Mucosa of gallbladder (tissue), 1 donor: ENCODE measurements at regions not wholly inside any gene's neighbourhood (a gene's known extent, or its start where the extent isn't known, plus 50 kb on each side); places are given as distances from the start of the nearest gene placed in this dataset.

ENCODE experiments used
- DNase-seq: peaks from one replicate; pipeline ENCODE4 v3.0.0-alpha.2; 2020; ENCODE audit warnings: low spot score
- donor health status: DM: no; HTN: no; CAD: no.

DNA sequence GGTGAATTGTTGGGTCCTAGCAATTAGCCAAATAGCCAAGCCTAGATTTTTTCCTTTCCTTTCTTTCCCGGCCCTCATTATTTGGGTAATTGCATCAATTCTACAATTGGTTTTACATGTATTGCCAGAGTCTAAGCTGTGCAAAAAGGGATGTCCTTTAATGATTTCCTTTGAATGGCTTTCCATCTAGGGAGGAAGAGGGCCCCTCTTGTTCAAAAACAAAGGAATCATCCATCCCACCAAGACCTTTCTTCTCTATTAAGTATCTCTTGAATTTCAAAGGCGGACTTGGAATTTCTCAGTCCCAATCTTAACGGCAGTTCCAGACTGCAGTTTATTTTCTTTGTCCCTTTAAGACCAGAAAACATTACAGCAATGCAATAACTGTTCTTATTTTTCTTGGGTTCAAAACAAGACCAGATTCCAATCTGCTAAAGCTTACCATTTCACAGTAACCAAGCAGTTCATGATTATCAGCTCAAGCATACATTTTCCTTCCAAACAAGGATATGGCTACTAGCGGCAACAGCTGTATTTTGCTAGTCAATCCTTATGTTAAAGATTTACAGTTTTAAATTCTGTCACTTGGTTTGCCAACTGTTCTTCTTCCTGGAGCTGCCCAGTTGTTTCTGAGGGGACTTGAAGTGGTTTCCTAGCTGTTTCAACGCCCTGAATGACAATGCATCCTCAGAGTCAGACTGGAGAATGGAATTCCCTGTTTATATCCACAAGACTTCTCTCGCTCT, 91.4 kb upstream of the LRIG1 start:
- DNase-seq, result no peak

DNA sequence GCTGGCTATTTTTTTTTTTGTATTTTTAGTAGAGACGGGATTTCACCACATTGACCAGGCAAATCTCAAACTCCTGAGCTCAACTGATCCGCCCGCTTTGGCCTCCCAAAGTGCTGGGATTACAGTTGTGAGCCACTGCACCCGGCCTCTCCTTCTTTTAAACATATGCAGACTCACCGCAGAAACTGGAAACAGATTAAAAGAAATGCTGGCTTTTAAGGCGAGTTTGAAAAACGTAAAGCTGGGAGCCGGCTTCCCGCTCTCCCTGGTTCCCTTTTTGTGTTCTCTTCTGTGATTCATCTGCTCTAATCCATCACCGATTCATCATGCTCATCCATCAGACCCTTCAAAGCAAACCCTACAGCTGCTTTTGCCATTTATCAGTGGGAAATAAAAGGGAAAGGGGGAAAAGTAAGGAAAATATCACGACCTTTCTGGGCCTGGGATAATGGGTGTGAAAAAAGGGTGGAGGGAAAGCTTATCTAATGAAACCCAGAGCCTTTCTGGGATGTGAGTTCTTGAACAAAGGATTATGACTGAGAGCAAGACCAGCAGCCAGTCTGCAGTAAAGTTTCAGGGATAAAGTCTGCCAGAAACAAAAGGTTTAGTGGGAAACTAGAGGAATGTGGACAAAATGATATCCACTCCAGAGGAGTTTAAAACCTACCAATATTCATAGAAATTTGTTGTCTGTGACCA, 92.3 kb upstream of the LRIG1 start:
- DNase-seq, result no peak

DNA sequence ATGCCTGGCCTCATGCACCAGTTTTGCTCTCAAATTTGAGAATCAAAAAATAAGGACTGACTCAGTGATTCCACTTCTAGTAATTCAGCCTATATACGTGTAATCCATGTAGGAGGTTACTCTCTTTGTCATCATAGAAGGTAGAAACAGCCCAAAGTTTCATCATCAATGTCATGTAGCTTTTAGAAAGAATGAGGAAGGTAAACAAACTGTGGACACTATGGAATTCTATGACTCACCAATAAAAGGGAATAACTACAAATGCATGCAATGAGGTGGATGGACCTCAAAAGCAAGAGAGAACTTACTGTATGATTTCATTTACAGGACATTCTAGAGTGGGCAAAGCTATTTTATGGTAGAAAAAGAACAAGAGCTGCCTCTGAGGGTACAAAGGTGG, 93.2 kb upstream of the LRIG1 start:
- no peak for DNase-seq

DNA sequence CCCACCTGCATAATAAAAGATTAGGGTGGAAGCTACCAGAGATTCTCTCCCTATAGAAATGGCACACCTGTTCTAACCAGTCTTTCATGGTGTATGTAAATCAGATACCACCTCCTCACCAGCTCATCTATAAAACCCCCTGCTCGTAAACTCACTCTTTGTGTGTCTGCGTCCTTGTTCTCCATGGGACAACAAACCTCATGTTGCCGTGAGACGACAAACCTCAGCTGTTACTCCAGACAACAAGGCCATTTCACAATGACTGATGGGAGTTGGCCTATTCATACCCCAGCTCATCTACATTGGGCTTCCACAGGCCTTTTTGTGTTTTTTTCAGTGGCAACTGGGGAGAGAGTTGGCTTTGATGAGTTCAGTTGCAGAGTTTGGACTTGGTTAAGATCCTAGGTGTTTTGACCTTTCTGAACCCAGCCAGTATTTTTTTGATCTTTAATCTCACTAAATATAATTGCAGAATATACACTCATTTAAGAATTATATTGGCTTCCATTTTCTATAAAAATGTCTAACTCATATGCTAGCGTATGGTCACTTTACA, 96.6 kb upstream of the LRIG1 start:
- no peak for DNase-seq

DNA sequence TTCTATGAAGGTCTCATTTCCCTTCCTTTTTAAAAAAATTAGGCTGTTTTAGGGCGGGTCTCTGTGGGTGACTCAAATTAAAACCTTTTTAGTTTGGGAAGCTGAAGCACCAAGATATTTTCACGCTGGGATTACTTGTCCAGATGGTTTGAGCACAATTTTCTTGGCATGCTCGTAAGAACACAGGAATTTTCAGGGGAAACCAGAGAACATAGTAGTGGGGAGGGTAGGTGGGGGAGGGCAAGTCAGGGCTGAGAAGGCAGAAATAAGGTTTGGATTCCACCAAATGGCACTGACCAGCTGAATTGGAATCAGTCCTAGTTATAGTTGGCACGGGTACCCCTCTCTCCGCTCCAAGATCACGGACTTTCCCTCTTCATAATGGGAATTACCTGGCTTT, 97.3 kb upstream of the LRIG1 start:
- no peak for DNase-seq

DNA sequence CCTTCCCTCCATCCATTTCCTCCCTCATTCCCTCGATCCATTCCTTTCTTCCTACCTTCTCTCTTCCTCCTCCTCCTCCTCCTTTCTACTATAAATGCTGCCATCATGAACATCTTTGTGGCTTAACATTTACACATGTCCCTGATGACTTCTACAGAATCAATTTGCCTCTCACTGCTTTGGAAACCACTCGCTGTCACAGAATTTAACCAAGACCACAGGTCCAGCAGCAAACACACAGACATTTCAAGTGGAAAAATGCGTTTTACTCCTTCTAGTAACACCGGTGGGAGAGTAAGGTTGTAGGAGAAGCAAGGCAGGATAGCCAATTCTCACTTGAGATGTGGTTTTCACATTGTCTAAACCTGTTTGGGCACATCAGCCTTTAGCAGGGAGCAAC, 101.4 kb upstream of the LRIG1 start:
- DNase-seq, result no peak

DNA sequence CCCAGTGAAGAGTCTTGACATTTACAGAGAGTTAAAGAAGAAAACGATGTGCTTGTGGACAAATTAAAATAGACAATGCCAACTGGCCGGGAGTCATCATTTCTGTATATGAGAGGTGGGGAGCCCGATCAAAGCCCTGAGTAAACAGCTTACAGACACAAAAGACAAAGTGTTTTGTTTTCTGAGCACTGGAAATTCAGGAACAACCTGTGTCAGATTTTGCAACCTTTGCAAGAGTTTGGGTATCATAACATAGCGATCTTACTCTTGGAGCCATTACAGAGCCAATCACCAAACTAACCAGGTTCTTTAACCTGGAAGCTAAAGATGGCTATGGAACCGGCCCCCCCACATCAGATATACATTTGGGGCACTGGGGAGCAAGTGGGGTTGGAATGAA, 101.9 kb upstream of the LRIG1 start:
- DNase-seq, result no peak

DNA sequence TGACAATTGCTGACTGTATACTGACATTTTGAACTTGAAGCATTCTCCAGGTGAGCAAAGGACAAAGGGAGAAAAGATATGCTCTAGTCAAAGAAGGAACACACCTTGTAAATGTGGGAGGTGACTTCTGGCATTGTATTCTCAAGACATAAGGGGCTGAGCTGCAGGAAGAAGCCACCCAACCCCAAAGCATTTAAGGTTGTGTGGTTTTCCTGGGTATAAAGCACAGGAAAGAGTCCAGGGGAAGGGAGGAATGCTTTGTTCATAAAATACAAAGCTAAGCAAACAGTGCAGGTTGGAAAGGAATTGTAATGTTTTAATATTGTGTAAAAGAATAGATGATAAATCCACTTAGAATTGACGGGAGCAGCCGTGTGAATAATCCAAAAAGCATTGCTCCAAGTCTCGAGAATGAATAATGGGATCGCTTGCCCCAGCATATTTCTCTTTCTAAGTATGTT, 102.4 kb upstream of the LRIG1 start:
- DNase-seq, result no peak

DNA sequence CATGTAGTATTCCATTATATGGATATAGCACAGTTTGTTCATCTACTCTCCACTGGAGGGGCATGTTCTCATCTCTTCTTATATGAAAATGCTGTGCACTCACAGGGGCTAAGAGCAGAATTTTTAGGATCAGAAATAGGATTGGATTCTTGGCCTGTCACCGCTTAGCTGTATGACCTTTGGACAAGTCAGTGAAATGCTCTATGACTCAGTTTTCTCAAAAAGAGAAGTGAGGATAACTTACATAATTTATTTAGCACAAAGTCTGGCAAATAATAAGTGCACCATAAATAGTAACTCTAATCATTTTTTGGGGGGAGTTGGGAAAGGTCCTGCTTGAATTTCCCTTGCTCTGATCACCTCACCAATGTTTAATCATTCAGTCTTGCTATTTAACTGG, 103.7 kb upstream of the LRIG1 start:
- no peak for DNase-seq

DNA sequence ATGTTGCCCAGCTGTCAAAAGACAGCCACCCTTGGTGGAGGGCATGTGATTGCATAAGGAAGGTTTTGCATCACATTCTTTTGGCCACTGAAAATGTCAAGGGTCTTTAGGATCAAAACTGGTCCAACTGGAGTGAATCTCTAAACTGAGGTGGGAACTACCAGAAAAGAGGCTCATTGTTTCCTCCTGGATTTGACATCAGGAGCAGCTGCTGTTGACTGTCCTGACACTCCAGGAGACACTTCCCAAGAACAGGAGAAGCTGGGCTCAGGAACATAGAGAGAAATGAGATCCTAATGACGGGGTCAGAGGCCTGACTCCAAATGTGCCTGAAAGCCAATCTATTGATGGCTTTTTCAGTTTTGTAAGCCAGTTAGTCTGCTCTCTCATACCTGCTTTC, 105.3 kb upstream of the LRIG1 start:
- no peak for DNase-seq

DNA sequence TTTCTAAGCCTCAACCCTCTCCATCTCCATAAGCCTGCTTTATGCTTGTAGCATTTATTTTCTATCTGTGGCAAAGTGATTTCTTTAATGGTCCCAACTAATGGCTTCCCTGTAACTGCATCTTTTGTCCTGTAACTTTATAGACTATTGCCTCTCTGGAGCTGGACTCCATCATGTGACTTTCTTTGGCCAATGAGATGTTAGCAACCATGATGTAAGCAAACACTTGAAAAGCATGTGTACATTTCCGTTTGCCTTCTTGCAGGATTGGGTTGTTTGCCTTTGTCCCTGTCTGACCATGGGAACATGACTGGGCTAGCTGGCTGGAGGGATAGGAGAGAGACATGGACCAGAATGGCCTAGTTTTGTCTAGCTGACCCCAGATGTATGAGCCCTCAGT, 106.0 kb upstream of the LRIG1 start:
- no peak for DNase-seq

DNA sequence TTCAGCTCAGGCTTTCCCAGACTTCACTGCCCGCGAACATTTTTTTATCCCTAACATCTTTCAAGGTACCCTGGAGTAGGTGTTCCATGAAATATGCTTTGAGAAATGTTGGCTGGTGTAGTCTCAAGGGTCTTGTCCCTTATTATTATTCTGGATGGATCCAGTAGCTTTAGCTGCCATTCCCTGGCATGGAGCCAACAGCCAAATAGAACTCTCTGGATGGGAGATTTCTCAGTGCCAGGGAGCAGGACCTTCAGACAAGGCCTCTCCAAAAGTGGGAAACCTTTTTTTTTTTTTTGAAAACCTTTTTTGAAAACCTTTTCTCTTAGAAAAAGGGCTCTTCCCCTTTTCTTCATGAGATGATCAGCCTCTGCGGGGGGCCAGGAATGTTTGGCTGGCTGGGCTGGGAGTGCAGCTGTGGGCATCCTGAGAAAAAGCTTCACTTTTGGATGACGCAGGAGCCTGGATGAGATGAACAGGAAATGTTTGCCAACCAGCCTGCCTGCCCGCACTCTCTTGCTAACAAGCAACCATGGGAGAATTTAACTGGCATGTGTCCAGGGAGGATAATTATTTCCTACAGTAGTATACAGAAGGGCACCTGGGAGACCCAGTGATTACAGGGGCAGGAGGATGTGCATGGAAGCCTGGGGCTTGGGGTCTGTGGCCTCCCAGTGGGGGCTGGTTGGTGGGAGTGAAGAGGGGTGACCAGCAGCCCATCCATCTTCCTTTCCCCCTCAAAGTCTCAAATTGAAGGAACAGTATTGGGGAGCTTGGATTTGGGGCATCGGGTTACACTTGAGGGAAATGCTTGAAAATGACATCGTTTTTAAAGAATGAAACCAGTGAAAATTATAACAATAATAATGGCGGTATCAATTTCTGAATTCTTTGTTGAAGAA, 109.1 kb upstream of the LRIG1 start:
- peak; percentile 34 for DNase-seq

DNA sequence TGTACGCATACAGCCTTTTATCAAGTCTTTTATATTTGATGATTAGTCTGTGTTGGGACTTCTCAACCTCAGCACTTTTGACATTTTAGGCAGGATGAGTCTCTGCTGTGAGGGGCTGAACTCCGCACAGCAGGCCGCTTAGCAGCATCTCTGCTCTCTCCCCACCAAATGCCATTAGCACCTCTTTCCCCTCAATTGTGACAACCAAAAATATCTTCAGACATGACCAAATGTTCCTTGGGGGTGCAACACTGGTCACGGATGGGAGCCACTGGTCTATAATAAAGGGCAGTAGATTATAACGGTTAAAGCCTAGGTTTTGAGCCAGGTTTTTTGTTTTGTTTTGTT, 109.7 kb upstream of the LRIG1 start:
- DNase-seq, result no peak

DNA sequence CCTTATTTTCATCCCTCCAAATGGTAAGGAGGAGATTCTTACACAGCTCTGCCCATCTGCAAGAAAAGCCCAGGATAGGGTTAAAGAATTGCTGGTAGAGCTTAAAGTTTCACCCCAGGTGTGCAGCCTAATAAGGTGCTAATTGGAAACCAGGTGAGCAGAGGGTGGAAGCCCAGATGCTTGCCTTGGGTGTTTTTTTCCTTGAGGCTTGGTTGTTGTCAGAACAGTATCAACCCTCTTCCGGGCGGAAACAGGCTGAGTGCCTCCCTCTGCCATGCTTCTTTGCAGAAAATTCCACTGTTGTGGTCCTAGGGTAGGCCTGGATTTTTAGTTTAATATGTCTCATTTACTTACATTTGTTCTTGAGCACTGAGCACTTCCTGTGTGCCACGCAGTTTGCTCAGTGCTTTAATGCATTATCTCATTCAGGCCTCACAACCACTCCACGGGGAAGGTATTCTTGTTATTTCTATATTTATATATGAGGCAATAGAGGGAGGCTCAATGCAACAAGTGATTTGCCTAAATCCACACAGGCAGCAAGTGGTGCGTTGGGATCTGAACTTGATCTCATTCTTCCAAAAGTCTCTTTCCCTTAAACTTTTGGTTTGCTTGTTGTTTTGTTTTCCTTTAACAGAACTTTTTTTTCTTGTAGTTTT, 115.0 kb upstream of the LRIG1 start:
- DNase-seq, result no peak

DNA sequence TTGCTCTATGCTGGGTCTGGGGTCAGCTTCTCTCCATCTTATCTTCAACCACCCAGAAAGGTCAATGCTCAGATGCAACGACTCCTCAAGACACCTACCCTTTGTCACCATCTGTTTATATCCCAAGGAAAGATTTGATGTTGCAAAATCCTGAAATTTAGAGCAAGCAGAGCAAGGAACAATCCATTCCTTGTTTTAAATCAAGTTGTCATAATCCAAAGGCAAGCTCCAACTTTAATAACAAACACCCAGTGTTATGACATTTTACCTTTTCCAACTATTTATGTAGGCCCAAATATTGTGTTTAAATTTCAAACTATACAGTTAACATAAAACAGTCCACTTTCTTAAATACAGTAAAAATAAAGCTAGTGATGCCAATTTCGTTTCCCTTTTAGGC, 116.5 kb upstream of the LRIG1 start:
- DNase-seq, result no peak

DNA sequence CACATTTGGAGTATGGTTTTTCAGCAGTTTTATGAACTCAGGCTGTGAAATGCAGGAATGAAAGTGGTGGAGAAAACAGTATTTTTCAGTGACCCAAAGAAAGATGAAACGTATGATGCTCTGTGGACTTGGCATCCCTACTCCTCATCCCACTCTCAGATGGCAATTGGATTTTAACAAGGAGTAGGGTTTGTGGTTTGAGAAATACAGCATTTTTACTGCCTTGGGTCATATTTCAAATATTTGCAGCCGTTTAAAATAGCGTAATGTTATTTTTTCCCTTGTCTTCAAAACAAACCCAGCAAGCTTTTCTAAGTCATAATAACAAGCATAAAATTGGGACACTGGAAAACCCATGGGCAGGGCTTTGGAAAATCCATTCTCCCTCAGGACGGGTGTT, 117.2 kb upstream of the LRIG1 start:
- no peak for DNase-seq

DNA sequence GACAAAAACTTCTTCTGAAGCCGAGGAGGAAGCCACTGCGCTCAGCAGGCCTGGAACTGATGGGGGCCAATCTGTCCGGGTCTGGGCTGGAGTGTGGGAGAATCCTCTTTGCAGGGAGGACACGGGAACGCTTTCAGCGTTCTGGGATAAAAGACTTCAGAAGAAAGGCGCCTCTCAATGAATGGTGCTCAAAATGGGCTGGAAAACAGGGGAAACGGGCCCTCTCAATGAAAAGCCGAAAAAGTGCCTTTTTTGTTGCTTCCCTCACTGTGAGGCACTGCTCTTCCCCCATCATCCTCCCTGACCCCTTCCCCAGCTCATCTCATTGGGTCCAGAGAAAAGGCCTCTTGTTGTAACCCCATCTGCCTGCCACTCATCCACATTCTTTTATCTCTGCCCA, 119.5 kb upstream of the LRIG1 start:
- no peak for DNase-seq

DNA sequence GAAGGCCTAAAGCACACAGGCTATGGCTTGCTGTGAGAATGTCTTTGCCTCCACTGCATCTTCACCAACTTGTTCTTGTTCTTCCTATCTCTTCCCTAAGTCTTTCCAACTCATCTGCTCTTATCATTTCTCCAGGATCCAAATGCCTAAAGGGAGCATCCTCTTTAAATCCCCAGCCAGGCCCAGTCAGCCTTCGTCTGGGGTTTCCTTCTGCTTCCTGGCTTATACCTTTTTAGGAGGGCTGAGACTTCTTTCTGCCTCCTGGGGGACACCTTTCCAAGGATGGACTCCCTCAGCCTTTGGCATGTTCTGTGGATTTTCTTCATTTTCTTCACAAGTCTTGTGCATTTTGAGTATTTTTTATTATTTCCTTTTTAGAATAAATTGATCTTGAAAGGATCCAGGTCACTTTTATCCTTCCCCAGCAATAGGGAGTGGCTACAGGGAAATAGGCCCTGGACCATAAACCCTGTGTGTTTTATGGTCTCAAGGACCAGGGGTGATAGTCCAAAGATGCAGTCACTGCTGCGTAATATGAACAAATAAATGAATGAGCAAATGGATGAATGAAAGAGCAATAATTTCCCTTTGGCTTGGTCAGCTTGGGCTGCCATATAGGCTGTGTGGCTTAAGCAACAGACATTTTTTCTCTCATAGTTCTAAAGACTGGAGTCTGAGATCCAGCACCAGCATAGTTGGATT, 122.1 kb upstream of the LRIG1 start:
- no peak for DNase-seq

DNA sequence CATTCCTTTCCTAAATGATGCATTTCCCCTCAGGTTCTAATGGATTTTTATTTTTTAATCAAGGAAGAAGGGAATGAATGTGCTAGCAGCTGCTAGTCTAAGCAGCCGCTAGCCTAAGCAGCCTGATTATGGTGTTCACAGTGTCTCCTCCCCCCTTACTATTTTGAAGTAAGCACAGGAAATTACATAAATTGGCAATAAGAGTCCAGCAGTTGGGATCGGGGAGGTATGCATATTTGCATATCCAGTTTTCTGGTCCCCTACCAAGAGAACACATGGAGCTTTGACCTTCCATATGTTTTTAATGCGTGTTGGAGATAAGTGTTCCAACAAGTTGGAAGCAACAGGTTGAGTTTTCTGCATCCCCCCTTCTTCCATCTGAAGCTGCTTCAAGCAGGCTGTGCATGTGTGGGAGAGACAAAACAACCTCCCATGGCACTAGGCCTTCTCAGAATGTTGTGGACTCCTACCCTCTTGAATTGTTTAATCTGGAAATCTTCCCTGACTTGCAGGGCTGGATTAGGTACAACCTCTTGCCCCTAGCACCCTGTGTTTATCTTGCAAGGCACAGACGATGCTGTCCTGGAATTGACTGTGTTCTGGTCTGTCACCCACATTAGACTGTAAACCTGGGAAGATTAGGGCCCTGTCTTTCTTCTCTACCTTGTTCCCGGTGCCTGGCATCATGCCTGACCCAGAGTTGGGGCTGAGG, 124.8 kb upstream of the LRIG1 start:
- DNase-seq, result no peak

DNA sequence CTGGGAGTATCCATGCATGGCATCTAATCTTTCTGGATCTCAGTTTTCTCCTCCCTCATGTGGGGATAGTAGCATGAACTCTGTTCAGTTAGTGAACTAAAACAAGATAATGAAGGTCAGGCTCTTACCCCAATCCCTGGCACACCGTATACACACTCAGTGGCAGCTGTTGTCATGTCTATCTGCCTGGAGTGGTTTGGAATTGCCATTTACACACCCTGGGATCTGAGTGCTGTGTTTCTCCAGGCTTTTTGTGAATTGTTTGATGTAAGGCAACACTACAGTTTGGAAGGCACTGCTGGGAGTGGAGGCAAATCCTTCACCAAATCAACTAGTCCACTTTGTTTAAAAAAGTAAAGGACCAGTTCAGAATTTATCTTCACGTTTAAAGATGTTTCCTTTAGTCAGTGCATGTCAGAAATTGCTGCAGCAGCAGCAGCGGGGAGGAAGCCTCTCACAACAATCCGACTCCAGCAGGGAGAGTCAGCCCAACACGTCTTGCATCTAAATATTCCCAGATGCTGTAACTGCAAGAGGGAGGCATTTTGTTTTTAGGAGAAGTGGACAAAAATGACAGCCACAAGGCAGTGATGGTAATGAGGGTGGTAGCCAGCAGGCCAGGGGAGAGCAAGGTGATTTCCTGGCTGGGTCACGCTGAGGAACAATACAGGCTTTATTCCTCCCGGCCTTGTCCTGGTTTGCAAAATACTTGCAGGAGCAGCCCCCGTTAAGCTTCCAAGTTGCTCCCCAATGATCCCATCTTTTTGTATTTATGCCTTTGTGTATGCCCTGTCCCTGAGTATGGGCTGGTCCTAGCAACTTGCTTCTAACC, 128.5 kb upstream of the LRIG1 start:
- no peak for DNase-seq
